ENCODE measurements at regions not wholly inside any gene's neighbourhood (a gene's known extent, or its start where the extent isn't known, plus 50 kb on each side); places are given as distances from the start of the nearest gene placed in this dataset.
"Not testable (repeated sequence)": the region's sequence is repeated elsewhere in the genome, so short reads cannot be mapped to it uniquely, and the experiment has no call there.

DNA sequence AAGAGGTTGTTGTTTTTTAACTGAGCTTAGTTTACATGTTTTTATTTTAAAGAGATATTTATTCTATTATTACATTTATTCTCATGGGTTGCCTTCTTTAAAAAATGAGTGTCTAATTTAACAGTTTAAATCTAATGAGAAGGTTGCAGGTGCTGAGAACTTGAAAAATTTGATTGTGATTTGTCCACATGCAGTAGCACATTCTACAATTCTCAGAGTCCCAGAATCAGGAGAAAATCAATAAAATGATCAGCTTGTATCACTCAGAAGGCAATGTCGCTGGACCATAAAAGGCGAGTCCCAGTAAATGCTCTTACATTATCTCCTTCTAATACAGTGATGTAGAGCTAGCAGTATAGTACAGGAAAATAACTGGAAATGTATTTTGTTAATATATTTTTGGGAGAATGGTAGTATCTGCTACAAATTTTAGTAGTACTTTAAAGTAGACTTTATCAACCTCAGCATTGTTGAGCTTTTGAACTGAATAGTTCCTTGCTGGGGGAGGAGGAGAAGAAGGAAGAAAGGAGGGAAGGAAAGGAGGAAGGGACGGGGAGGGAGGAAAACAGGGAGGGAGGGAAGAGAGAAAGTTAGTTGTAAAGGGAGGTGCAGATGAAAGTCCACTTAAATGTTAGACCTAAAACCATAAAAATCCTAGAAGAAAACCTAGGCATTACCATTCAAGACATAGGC is 458.0 kb downstream of the DOK5 start:
- no peak overlapping the region for H3K27ac ChIP-seq (ENCODE audit: low read length)
- H3K27me3 ChIP-seq (ENCODE audit: insufficient read depth, low read length) = no peaks in the 10 kb centered on the region
- H3K4me1 ChIP-seq (ENCODE audit: insufficient read depth, low read length) = no peaks in the 10 kb centered on the region
- H3K4me3 ChIP-seq (ENCODE audit: low read length) = no peak overlapping the region
- H3K9me3 ChIP-seq (ENCODE audit: insufficient read depth, low read depth, low read length) = no peaks in the 10 kb centered on the region; the same call in 1 of the 2 replicates
- no peak overlapping the region for H3K9ac ChIP-seq (ENCODE audit: low read depth, low read length)
- H3K36me3 ChIP-seq (ENCODE audit: insufficient read depth, low read depth, low read length) = no peaks in the 10 kb centered on the region

DNA sequence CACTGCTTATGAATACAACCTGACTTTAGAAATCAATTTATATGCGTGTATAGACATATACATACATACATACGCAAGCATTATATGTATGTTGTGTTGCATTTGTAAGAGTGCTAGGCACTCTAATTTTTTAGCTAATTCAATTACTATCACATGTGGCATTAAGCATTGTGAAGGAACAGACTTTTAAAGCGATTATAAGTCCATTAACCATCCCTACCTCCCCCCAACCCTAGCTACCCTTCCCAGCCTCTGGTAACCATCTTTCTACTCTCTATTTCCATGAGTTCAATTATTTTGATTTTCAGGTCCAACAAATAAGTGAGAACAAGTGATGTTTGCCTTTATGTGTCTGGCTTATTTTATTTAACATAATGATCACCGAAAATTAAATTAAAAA is 453.8 kb downstream of the DOK5 start:
- H3K4me3 ChIP-seq (ENCODE audit: low read length) = no peak overlapping the region
- no peaks in the 10 kb centered on the region for H3K36me3 ChIP-seq (ENCODE audit: insufficient read depth, low read depth, low read length)
- no peaks in the 10 kb centered on the region for H3K27me3 ChIP-seq (ENCODE audit: insufficient read depth, low read length)
- H3K27ac ChIP-seq (ENCODE audit: low read length) = no peak overlapping the region
- no peaks in the 10 kb centered on the region; the same call in 1 of the 2 replicates for H3K9me3 ChIP-seq (ENCODE audit: insufficient read depth, low read depth, low read length)
- H3K9ac ChIP-seq (ENCODE audit: low read depth, low read length) = no peak overlapping the region
- no peaks in the 10 kb centered on the region for H3K4me1 ChIP-seq (ENCODE audit: insufficient read depth, low read length)

DNA sequence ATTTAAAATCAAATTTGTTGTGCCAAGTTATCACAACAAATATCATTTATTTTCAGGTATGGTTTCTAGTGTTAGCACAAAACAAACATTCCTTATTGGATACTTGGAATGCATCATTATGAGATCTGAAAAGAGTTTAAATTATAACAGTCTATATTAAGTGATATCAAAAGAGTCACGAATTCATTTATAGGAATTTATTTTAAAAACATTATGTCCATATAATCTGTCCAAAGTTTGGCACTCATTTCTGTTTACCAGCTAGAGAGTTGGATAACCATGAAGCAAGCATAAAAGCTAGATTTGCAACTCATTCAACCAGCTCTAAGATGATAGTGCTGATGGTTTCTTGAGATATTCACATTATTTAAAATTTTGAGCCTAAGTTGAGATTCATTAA is 453.2 kb downstream of the DOK5 start:
- no peaks in the 10 kb centered on the region for H3K27me3 ChIP-seq (ENCODE audit: insufficient read depth, low read length)
- H3K4me1 ChIP-seq (ENCODE audit: insufficient read depth, low read length) = no peaks in the 10 kb centered on the region
- no peak overlapping the region for H3K9ac ChIP-seq (ENCODE audit: low read depth, low read length)
- no peaks in the 10 kb centered on the region; the same call in 1 of the 2 replicates for H3K9me3 ChIP-seq (ENCODE audit: insufficient read depth, low read depth, low read length)
- H3K27ac ChIP-seq (ENCODE audit: low read length) = no peak overlapping the region
- no peaks in the 10 kb centered on the region for H3K36me3 ChIP-seq (ENCODE audit: insufficient read depth, low read depth, low read length)
- H3K4me3 ChIP-seq (ENCODE audit: low read length) = no peak overlapping the region

DNA sequence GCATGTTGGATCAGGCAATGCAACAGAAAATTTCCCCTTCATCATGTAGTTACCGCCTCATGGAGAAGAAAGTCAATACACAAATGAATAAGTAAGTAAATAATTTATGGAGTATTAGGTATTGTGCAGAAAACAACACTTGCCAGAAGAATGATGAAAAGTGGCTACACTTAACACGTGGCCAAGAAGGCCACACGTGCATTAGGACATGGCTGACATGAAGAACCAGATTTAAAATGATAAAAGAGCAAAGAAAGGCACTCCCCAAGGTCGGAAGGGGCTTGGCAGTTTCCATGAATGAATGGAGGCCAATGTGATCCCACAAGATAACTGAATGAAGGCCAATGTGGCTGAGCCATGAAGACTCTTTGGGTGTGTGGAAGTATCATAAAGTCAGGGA is 447.2 kb downstream of the DOK5 start:
- Histone ChIP-seq H3K27me3 (ENCODE audit: insufficient read depth, low read length) (no peaks in the 10 kb centered on the region), H3K4me3 (ENCODE audit: low read length) (no peak overlapping the region), H3K27ac (ENCODE audit: low read length) (no peak overlapping the region), H3K4me1 (ENCODE audit: insufficient read depth, low read length) (no peaks in the 10 kb centered on the region), H3K36me3 (ENCODE audit: insufficient read depth, low read depth, low read length) (no peaks in the 10 kb centered on the region), H3K9ac (ENCODE audit: low read depth, low read length) (no peak overlapping the region), H3K9me3 (ENCODE audit: insufficient read depth, low read depth, low read length) (no peaks in the 10 kb centered on the region)

DNA sequence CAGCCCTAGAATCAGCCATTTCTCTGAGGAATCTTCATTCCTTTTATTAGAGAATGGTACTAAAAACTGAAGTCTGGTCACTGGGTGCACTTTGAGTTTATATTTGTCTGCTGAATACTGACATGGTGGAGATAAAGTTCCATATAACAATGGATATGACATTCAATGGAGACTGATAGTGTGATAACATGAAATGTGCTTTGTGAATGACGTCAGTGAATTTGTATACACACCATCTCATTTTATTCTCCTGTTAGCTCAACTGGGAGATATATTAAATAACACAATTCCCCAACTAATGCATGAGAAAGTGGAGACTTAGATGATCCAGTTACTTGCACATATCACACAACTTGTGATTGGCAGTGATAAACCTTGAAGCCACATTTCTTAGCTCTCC is 446.7 kb downstream of the DOK5 start:
- Histone ChIP-seq H3K9me3 (ENCODE audit: insufficient read depth, low read depth, low read length) (no peaks in the 10 kb centered on the region), H3K9ac (ENCODE audit: low read depth, low read length) (no peak overlapping the region), H3K27ac (ENCODE audit: low read length) (no peak overlapping the region), H3K4me3 (ENCODE audit: low read length) (no peak overlapping the region), H3K4me1 (ENCODE audit: insufficient read depth, low read length) (no peaks in the 10 kb centered on the region), H3K36me3 (ENCODE audit: insufficient read depth, low read depth, low read length) (no peaks in the 10 kb centered on the region), H3K27me3 (ENCODE audit: insufficient read depth, low read length) (no peaks in the 10 kb centered on the region)

DNA sequence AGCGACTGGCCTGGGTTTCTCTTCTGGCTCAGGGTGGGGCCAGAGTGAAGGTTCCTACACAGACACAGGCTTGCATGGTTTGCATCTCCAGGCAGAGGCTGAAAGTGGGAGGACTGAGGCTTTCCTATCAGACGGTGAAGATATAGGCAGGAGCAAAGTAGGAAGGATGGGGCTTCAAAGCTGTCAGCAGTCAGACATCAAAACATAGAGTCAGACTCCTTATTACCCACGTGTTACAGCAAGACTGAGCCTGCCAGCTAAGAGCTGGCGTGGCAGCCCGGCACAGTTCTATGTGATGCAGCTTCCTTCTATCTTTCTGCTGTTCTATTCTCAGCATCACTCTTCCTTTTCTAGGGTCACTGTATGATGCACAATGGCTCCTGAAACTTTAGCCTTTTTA is 445.1 kb downstream of the DOK5 start:
- Histone ChIP-seq H3K4me3 (ENCODE audit: low read length) (no peak overlapping the region), H3K9me3 (ENCODE audit: insufficient read depth, low read depth, low read length) (no peaks in the 10 kb centered on the region), H3K36me3 (ENCODE audit: insufficient read depth, low read depth, low read length) (no peaks in the 10 kb centered on the region), H3K27me3 (ENCODE audit: insufficient read depth, low read length) (no peaks in the 10 kb centered on the region), H3K9ac (ENCODE audit: low read depth, low read length) (no peak overlapping the region), H3K27ac (ENCODE audit: low read length) (no peak overlapping the region), H3K4me1 (ENCODE audit: insufficient read depth, low read length) (no peaks in the 10 kb centered on the region)

DNA sequence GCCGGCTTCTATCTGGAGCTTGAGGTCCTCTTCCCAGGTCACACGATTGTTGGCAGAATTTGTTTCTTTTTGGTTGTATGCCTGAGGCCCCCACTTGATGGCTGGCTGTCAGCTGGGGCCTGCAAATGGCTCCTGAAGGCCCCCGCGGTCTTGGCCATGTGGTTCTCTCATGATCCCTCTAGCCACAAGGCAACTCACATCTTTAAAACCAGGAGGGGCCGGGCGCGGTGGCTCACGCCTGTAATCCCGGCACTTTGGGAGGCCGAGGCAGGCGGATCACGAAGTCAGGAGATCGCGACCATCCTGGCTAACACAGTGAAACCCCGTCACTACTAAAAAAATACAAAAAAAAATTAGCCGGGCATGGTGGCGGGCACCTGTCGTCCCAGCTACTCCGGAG is 443.6 kb downstream of the DOK5 start:
- not testable (repeated sequence) for H3K9me3 ChIP-seq (ENCODE audit: insufficient read depth, low read depth, low read length); H3K27me3 ChIP-seq (ENCODE audit: insufficient read depth, low read length); H3K36me3 ChIP-seq (ENCODE audit: insufficient read depth, low read depth, low read length); H3K9ac ChIP-seq (ENCODE audit: low read depth, low read length); H3K27ac ChIP-seq (ENCODE audit: low read length); H3K4me1 ChIP-seq (ENCODE audit: insufficient read depth, low read length); H3K4me3 ChIP-seq (ENCODE audit: low read length)

DNA sequence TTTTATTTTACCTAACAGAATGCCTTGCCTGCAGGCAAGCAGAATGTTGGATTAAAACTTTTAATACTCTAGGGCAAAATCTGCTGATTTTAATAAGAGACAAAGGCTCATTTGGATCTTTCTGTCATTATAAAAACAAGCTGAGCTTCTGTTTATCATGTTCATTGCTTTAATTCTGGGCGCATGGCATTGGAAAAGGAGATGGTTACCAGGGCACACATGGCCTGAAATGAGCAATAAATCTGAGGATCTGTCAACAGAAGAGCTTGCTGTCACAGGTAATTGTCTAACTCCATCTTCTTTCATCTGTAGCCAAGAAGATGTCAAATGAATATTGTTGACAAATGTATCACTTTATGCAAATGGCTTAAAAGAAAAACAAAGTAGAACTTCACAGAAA is 439.6 kb downstream of the DOK5 start:
- Histone ChIP-seq H3K27me3 (ENCODE audit: insufficient read depth, low read length) (no peaks in the 10 kb centered on the region), H3K9ac (ENCODE audit: low read depth, low read length) (no peak overlapping the region), H3K27ac (ENCODE audit: low read length) (no peak overlapping the region), H3K36me3 (ENCODE audit: insufficient read depth, low read depth, low read length) (no peaks in the 10 kb centered on the region), H3K9me3 (ENCODE audit: insufficient read depth, low read depth, low read length) (no peaks in the 10 kb centered on the region), H3K4me3 (ENCODE audit: low read length) (no peak overlapping the region), H3K4me1 (ENCODE audit: insufficient read depth, low read length) (no peaks in the 10 kb centered on the region)

DNA sequence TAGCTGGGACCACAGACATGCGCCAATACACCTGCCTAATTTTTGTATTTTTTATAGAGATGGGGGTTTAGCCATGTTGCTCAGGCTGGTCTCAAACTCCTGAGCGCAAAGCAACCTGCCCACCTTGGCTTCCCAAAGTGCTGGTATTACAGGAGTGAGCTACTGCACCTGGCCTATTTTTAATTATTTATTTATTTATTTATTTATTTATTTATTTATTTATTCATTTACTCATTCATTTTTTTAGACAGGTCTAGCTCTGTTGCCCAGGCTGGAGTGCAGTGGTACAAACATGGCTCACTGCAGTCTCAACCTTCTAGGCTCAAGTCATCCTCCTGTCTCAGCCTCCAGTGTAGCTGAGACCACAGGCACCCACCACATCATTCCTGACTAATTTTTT is 434.3 kb downstream of the DOK5 start:
- Histone ChIP-seq H3K9me3 (ENCODE audit: insufficient read depth, low read depth, low read length) (peaks cover 5% of the 10 kb centered on the region), H3K27me3 (ENCODE audit: insufficient read depth, low read length) (no peaks in the 10 kb centered on the region), H3K9ac (ENCODE audit: low read depth, low read length) (no peak overlapping the region), H3K4me3 (ENCODE audit: low read length) (no peak overlapping the region), H3K4me1 (ENCODE audit: insufficient read depth, low read length) (no peaks in the 10 kb centered on the region), H3K27ac (ENCODE audit: low read length) (no peak overlapping the region), H3K36me3 (ENCODE audit: insufficient read depth, low read depth, low read length) (no peaks in the 10 kb centered on the region)

DNA sequence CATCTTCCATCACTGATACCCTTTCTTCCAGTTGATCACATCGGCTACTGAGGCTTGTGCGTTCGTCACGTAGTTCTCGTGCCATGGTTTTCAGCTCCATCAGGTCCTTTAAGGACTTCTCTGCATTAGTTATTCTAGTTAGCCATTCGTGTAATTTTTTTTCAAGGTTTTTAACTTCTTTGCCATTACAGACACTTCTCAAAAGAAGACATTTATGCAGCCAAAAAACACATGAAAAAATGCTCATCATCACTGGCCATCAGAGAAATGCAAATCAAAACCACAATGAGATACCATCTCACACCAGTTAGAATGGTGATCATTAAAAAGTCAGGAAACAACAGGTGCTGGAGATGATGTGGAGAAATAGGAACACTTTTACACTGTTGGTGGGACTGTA is 430.7 kb downstream of the DOK5 start:
- not testable (repeated sequence) for H3K9me3 ChIP-seq (ENCODE audit: insufficient read depth, low read depth, low read length)

DNA sequence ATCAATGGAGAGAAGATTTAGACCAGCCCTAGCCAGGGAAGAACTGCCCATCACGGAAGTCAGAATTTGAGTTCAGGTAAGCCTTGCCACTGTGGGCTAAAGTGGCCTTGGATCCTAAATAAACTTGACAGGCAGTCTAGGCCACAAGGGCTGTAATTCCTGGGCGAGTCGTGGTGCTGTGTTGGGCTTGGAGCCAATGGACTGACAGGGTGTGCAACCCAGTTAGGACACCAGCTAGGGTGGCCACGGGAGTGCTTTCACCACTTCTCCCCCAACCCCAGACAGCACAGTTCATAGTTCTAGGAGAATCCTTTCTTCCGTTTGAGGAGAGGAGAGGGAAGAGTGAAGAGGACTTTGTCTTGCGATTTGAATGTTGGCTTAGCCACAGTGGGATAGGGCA is 422.4 kb downstream of the DOK5 start:
- Histone ChIP-seq H3K9me3 (ENCODE audit: insufficient read depth, low read depth, low read length) (no peaks in the 10 kb centered on the region), H3K27me3 (ENCODE audit: insufficient read depth, low read length) (no peaks in the 10 kb centered on the region), H3K4me3 (ENCODE audit: low read length) (no peak overlapping the region), H3K27ac (ENCODE audit: low read length) (no peak overlapping the region), H3K9ac (ENCODE audit: low read depth, low read length) (no peak overlapping the region), H3K36me3 (ENCODE audit: insufficient read depth, low read depth, low read length) (no peaks in the 10 kb centered on the region), H3K4me1 (ENCODE audit: insufficient read depth, low read length) (no peaks in the 10 kb centered on the region)

More for the DNA sequence above, 430.7 kb downstream of the DOK5 start:
- not testable (repeated sequence) for H3K27ac ChIP-seq (ENCODE audit: low read length); H3K9ac ChIP-seq (ENCODE audit: low read depth, low read length); H3K27me3 ChIP-seq (ENCODE audit: insufficient read depth, low read length); H3K4me3 ChIP-seq (ENCODE audit: low read length); H3K4me1 ChIP-seq (ENCODE audit: insufficient read depth, low read length); H3K36me3 ChIP-seq (ENCODE audit: insufficient read depth, low read depth, low read length)

DNA sequence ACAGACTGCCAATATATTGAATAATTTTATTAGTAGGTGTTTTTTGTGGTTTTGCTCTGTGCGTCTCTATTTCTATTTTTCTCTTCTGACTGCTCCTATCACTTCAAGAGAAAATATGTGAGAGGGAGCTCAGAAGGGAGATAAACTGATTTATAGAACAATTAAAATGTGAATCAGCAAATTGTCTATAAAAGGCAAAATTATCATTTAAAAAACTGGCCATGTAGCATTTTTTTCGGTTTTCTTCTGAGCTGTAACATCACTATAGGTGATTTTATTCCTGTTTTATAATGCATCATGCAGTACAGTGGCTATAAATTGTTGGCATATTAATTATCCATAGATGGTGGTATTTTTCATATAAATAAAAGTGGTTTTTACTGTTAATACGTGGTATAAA is 416.5 kb downstream of the DOK5 start:
- H3K27me3 ChIP-seq (ENCODE audit: insufficient read depth, low read length) = no peaks in the 10 kb centered on the region
- no peak overlapping the region for H3K27ac ChIP-seq (ENCODE audit: low read length)
- no peaks in the 10 kb centered on the region for H3K9me3 ChIP-seq (ENCODE audit: insufficient read depth, low read depth, low read length)

More for the DNA sequence above, 416.5 kb downstream of the DOK5 start:
- Histone ChIP-seq H3K36me3 (ENCODE audit: insufficient read depth, low read depth, low read length) (no peaks in the 10 kb centered on the region), H3K9ac (ENCODE audit: low read depth, low read length) (no peak overlapping the region), H3K4me3 (ENCODE audit: low read length) (no peak overlapping the region), H3K4me1 (ENCODE audit: insufficient read depth, low read length) (no peaks in the 10 kb centered on the region)

All from iPS-20b (cell line).